ENCODE measurements at regions not wholly inside any gene's neighbourhood (a gene's known extent, or its start where the extent isn't known, plus 50 kb on each side); places are given as distances from the start of the nearest gene placed in this dataset.

- TF ChIP-seq EZH2 (IDR thresholded peaks at IDR 0.05; ENCODE audit: borderline replicate concordance) (no peak), CTCF (IDR thresholded peaks at IDR 0.05; ENCODE audit: poor library complexity) (no peak)
These were observed 184.4 kb downstream of the C1orf94 start for GRCh38 chr1:34361121-34361520.

Measured in hepatocyte (in vitro differentiated cells).